Stimulated activated CD4-positive, alpha-beta T cell treated with anti-CD3 and anti-CD28 coated beads, Interleukin-12 subunit alpha, Interleukin-12 subunit beta, amount 100 ng/mL, for 4 hours (primary cell): ENCODE measurements at regions not wholly inside any gene's neighbourhood (a gene's known extent, or its start where the extent isn't known, plus 50 kb on each side); places are given as distances from the start of the nearest gene placed in this dataset.

Source experiments
- DNase-seq: peaks from one replicate; pipeline ENCODE4 v3.0.0-alpha.2; 2020

DNA sequence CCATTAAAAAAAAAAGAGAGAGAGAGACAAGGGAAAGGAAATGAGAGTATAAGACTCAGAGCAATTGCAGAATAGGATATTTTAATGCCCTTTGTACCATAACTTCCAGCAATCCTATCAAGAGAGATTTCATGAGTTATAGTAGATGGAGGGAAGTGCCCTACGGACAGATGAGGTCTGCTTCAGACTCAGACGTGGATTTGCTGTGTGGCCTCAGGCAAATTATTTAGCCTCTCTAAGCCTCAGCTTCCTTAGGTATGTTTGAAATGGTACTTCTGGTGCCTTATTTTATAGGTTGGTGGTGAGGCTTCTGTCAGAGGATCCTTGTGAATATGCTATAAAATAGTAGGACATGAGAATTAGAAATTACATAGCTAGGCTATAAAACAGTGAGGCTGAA lies 448.2 kb downstream of the EDEM1 start:
- DNase-seq = no peak

DNA sequence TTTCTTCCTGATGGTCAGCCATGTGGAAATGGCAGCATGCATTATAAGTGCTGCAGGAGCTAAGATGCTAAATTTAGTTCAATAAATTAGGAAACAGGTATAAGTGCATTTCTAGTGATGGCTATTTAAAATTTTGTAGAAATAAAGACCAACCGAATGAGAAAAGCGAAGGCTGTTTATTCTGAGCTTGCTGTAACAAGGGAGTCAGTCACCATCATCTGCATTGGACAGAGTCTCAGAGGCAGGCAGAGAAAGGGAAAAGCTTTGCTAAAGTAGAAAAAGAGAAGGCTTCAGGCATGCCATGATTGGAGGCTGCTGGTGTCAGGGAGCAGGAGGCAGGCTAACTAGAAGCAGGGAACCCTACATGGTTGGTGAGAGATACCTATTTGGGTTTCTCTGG lies 451.0 kb downstream of the EDEM1 start:
- DNase-seq = no peak

DNA sequence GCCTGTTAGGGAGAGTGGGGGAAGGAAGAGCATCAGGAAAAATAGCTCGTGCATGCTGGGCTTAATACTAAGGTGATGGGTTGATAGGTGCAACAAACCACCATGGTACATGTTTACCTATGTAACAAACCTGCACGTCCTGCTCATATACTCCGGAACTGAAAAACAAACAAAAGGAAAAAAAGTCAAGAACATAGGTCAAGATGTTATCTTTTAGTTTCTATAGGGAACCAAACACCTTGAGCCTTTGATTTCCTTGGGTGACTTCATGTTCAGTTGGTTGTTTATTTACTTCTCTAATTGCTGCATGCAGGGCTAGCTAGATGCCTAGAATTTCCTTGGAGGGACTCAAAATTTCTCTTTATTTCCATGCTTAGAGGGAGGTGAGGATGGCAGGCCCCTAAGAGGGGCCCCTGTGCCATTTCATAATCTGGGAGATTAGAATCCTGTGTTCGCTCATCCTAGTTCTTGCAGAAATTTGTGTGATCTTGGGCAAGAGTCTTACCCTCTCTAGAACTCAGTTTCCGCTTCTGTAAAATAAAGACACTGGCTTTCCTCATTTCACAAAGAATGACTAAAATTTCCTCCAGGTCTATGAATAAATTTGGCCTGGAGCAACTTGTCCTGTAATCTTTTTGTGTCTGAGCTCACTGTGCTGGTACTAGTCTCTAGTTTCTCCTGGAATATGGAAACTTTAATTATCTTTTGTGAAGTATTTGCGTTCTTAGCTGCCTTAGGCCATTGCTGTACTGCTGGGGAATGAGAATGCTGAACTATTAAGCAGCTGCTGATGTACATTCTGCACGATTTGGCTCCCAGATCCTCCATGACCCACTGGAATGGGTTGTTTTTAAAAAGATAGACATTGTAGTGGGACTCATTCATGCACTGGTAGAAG lies 457.5 kb downstream of the EDEM1 start:
- no peak for DNase-seq

DNA sequence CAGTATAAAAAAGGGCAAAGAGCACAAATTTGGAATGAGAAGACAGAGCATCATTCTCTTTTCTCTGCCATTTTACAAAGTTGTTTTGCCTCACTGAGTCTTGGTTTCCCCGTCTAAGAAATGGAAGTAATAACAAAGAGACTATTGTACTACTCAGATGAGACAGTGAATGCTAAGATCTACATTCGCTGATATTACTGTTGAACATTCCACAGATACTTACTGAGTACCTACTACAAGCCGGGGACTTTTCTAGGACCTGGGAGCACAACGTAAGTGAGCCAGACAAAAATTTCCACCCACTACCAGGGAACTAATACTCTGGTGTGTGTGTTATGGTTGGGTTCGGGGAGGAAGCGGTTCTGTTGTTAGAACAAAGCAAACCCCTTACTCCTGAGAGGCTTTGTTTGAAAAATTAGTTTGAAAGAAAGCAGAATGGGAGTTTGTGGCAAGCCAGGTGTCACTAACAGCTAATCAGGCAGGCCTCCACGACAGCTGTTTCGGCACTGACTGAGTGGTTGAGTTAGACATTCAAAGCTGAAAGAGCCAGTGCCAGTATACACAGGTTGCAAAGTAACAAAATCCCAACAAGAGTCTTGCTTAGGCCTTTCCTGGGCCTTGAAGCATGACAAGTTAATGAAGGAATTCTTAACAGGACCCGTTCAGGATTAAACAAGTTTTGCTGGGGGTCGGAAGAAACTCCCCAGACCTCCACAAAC lies 458.3 kb downstream of the EDEM1 start:
- no peak for DNase-seq

GRCh38 chr3:5650303-5650702 lies 462.8 kb downstream of the EDEM1 start:
- DNase-seq = no peak

DNA sequence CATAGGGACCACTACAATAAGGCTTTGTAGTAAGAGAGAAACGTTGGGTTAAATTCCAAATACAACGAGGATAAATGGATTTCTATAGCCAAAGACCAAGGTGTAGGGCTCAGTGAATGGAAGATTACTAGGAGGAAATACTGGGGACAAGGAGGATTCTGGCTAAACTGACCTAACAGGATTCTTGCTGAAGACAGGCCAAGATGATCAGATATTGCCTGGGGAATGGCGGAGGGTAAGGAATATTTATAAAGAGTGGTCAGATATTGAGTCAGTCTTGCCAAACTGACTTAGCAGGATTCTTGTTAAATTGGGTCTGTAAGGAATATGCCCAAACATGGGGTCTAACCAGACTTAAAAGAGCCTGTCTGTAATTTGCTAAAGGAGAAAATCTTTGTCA lies 463.8 kb downstream of the EDEM1 start:
- DNase-seq = no peak

DNA sequence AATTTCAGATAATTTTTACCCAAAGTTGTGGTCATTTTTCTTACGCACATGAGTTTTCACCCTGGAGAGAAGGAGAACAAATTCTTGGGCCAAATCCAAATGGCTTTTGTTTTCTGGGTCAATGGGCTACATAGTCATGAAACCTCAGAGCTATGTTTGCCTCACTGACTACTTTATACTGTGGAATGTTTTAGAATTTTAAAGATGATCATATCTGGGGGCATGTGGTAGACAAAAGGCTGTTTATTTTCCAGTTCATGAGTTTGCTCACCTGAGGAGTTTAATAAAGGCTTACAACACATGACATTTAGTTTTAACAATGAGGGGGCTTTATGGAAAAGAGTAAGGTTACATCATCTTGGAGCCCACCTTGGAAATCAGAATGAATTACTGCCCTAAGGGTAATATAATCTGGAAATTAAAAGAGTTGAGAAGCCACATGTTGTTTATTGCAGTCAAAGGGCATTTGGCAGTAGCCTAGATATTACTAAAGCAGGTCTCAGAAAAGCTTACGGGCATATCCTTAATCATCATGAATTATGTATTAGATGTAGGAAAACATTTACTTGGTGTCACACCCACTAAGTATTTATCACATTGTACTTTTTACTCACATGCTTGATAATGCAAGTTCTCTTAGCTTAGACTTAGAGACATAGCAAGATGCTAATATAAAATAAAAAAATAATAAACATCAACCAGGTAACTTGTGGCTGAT lies 466.1 kb downstream of the EDEM1 start:
- DNase-seq = no peak

DNA sequence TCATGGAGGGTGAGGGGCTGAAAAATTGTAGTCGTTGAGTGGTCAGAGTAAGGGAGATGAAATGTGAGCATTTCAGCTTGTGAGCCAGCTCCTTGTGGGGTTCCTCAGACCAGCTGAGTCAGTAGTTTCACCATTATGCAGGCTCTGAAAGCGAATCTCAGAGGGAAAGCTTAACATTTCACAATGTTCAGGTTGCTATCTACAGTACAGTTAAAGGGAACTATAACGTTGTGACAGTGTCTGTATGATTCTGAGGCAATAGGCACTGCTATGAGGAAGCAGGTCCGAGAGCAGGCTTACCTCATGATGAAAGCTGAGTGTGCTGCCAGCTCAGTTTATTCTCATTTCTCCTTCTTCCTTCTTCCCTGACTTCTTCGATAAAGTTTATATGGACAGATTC lies 469.6 kb downstream of the EDEM1 start:
- no peak for DNase-seq

GRCh38 chr3:5663601-5664000 lies 476.1 kb downstream of the EDEM1 start:
- DNase-seq = no peak

- no peak for DNase-seq
These were observed 478.9 kb downstream of the EDEM1 start for GRCh38 chr3:5666455-5666854.

DNA sequence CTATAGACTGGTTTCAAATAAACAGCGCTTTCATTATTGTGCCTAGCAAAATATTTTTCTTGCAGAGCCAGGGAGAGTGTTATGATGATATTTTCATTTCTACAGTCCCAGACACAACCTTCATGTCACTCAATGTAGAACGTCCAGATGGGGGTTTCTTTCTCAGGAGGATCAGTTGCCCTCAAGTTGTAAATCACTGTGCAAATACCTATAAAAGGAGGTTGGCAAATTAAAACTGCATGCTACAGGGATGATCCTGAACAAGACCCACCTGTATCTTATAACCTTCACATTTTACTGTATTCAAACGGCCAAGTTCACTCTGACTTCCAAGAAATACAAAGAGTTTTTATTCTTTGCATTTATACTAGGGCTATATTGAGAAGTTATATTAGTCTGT lies 486.0 kb downstream of the EDEM1 start:
- no peak for DNase-seq

DNA sequence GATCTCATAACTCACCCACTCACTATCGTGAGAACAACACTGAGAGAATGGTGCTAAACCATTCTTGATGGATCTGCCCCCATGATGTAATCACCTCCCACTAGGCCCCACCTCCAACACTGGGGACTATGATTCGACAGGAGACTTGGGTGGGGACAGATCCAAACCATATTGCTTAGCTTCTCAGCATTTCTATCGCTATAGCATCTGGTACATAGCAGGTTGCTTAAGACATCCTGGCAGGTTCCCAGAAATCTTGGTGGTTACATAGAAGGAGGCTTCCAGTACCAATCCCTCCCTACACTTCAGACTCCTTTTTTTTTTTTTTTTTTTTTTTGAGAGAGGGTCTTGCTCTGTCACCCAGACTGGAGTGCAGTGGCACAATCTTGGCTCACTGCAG lies 487.8 kb downstream of the EDEM1 start:
- no peak for DNase-seq

- DNase-seq = no peak
These were observed 490.0 kb downstream of the EDEM1 start for GRCh38 chr3:5677555-5677954.

- no peak for DNase-seq
These were observed 490.7 kb downstream of the EDEM1 start for GRCh38 chr3:5678248-5678647.

DNA sequence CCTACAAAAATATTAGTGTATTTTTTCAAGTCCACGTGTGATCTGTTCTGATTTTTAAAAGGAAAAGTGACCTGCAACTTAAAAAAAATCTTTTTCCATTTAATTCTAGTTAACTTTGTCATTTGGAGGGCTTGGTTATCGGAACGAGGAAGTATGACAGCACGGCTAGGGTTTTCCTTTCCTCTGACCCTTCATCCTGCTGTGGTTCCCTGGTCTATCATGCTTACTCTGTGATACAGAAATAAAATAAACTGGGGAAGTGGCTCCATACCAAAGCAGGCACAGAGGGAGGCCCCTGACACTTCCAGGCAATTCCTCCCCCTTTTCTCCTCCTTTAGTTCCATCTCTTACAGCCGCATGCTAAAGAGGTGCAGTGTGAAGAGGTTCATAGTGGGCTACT lies 491.3 kb downstream of the EDEM1 start:
- DNase-seq = no peak

- no peak for DNase-seq
These were observed 499.7 kb downstream of the EDEM1 start for GRCh38 chr3:5687230-5687629.

GRCh38 chr3:5690490-5690889 lies 503.0 kb downstream of the EDEM1 start:
- DNase-seq = no peak

DNA sequence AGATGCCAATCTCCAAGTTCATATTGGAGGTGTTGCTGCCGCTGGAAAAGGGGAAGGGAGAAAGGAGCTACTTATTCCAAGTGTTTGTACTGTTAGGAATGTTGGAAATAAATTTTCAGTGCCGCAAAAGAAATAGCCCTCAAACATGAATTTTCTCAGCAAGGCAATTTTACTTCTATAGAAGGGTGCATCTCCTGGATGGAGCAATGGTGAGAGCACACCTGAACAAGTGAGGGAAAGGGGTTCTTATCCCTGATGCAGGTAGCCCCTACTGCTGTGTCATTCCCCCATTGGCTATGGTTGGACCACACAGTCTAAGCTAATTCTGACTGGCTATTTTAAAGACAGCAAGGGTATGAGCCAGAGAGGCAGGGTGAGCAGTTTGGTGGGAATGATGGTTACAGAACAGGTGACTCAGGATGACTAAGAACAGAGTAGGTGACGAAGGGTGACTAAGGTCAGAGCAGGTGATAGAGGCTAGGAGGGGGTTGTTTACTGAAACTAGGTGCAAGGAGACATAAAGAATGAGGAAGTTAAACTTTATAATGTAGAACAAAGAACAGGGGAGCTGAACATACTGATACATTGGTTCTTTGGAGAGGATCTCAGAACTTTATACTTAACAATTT lies 503.5 kb downstream of the EDEM1 start:
- DNase-seq = no peak

DNA sequence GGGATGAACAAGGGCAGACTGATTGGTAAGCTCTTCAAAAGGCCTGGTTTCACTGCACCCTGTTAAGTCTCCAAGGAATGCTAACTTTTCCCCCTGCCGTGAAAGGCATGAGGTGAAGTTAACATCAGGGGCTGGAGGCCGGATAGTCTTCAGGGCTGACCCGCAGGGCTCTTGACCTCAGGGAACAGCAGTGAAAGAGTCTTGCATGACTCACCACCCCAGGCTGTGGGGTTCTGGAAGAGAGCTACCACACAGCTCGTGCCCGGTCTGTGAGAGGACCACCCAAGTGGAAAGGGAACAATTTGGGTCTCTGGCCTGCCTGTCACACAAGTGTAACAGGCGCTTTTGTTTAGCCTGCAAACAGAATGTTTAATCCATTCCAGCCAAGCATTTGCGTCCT lies 504.9 kb downstream of the EDEM1 start:
- DNase-seq = no peak

- no peak for DNase-seq
These were observed 506.8 kb downstream of the EDEM1 start for GRCh38 chr3:5694266-5694665.

- DNase-seq = no peak
These were observed 511.3 kb downstream of the EDEM1 start for GRCh38 chr3:5698851-5699250.

DNA sequence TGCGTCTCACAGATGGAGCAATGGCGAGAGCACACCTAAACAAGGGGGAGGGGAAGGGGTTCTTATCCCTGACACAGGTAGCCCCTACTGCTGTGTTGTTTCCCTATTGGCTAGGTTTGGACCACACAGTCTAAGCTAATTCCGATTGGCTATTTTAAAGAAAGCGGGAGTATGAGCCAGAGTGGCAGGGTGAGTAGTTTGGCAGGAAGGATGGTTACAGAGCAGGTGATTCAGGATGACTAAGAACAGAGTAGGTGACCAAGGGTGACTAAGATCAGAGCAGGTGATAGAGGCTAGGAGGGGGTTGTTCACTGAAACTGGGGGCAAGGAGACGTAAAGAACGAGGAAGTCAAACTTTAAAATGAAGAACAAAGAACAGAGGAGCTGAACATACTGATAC lies 511.8 kb downstream of the EDEM1 start:
- DNase-seq = no peak

DNA sequence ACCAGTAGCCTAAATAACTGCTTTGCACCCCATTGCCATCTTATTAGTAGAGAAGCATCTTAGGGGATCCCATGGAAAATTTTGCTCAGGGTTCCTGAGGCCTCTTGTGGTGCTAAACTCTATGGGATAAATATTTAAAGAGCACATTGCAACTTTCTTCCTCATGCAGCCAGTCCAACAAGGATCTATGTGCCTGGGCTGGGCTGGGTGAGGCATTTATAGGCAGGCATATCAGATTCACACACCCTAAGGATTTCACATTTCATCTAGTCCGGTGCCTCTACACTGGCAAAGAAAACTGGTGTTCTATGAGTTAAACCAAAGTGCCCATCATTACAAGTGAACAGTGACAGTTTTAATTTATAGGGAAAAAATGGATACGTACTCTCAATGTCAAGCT lies 512.3 kb downstream of the EDEM1 start:
- DNase-seq = no peak
